ENCODE measurements at regions not wholly inside any gene's neighbourhood (a gene's known extent, or its start where the extent isn't known, plus 50 kb on each side); places are given as distances from the start of the nearest gene placed in this dataset.

DNA sequence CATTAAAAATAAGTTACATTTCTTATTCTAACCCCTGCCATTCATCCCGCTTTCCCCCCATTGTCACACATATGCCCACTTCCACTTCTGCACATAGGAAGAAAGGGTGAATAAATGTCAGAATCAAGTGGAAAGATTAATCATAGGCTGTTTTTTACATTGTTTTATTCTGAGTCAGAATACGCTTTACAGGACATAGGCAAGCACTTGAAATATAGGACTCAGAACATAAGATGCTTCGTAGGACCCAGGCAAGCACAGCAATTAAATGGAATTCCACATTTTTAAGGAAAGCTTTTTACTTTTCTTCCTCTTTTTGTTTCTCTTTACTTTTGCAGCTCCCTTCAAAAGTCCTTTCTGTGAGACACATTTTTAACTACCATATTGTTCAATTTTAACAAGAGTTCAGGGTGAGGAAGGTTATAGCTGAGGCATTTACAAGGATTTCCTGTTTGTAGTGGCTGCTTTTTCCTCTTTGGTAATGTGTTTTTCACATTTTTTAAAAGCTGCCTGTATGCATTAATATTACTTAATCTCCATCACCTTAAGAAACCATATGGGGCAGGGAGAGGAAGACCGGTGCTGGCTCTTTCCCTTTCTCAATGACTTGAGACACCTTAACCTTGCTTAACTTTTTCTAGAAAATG is 130.0 kb downstream of the TES start:
- Histone ChIP-seq H3K79me2 (no peaks in the 10 kb centered on the region), H3K4me1 (no peaks in the 10 kb centered on the region), H2AFZ (no peak overlapping the region), H3K36me3 (ENCODE audit: control insufficient read depth, insufficient read depth, low read length) (no peaks in the 10 kb centered on the region), H3K9me3 (ENCODE audit: control insufficient read depth, low read length) (no peaks in the 10 kb centered on the region), H3K27me3 (ENCODE audit: control insufficient read depth, insufficient read depth, low read length) (no peaks in the 10 kb centered on the region), H3K9ac (no peak overlapping the region), H3K27ac (no peak overlapping the region), H3K4me2 (ENCODE audit: low read length) (no peak overlapping the region), H3K4me3 (ENCODE audit: low read depth, low read length) (no peak overlapping the region)
- TF ChIP-seq, protein P1, sequence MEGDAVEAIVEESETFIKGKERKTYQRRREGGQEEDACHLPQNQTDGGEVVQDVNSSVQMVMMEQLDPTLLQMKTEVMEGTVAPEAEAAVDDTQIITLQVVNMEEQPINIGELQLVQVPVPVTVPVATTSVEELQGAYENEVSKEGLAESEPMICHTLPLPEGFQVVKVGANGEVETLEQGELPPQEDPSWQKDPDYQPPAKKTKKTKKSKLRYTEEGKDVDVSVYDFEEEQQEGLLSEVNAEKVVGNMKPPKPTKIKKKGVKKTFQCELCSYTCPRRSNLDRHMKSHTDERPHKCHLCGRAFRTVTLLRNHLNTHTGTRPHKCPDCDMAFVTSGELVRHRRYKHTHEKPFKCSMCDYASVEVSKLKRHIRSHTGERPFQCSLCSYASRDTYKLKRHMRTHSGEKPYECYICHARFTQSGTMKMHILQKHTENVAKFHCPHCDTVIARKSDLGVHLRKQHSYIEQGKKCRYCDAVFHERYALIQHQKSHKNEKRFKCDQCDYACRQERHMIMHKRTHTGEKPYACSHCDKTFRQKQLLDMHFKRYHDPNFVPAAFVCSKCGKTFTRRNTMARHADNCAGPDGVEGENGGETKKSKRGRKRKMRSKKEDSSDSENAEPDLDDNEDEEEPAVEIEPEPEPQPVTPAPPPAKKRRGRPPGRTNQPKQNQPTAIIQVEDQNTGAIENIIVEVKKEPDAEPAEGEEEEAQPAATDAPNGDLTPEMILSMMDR (IDR thresholded peaks at IDR 0.05): no peak

DNA sequence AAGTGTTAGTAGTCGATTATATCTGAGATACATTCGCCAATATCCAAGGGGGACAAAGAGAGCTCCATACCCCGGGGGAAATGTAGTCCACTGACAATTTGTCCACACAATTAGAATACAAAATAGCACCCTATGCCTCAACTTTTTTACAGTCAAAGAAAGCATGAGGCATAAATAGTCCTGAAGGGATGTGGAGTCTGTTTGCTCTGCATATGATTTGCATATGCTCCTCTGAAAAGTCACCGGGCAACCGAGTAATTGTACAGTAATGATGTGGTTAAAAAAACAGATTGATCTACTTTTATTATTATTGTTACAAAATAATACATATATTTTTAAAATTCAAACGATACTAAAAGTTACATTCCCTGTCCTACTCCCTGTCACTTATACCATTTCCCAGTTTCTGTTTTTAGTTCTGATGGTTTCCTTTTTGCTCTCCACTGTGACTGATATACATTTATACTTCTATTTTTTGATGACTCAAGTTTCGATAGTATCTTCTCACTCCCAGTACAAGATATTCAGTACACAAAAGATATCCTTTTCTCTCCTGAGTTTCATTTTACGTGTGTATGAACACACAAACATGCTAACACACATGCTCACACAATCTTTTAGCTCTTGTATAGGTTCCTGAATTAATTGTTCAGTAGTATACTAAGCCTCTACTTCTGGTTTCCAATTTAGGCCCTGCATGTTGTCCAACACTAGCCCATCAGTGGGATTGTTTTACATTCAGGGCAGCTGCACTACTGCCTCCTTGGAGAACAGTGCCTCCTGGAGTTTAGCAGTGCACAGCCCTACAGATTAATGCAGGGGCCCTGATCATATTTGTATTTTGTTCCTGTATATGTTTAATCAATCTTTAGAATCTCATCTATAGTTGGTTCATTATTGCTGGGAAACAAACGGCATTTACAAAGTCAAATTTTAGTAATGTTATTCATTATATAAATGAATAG is 130.9 kb downstream of the TES start:
- no peaks in the 10 kb centered on the region for H3K4me1 ChIP-seq
- H3K9ac ChIP-seq: no peak overlapping the region
- H3K36me3 ChIP-seq (ENCODE audit: control insufficient read depth, insufficient read depth, low read length): no peaks in the 10 kb centered on the region
- H3K4me2 ChIP-seq (ENCODE audit: low read length): no peak overlapping the region
- H3K9me3 ChIP-seq (ENCODE audit: control insufficient read depth, low read length): no peaks in the 10 kb centered on the region
- no peak overlapping the region for H2AFZ ChIP-seq
- H3K4me3 ChIP-seq (ENCODE audit: low read depth, low read length): no peak overlapping the region
- no peaks in the 10 kb centered on the region for H3K79me2 ChIP-seq
- TF ChIP-seq, protein P1 (IDR thresholded peaks at IDR 0.05): no peak
- H3K27me3 ChIP-seq (ENCODE audit: control insufficient read depth, insufficient read depth, low read length): no peaks in the 10 kb centered on the region
- H3K27ac ChIP-seq: no peak overlapping the region

DNA sequence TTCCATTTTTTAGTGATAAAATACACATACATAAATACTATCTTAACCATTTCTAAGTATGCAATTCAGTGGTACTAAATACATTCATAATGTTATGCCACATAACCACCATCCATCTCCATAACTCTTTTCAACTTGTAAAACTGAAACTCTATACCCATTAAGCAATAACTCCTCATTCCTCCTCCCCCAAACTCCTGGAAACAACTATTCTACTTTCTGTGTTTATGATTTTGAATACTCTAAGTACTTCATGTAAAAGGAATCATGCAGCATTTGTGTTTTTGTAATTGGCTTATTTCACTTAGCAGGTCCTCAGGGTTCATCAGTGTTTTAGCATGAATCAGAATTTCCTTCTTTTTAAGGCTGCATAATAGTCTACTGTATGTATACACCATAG is 131.8 kb downstream of the TES start:
- TF ChIP-seq, protein P1 (IDR thresholded peaks at IDR 0.05): no peak
- no peak overlapping the region for H3K4me3 ChIP-seq (ENCODE audit: low read depth, low read length)
- H3K9ac ChIP-seq: no peak overlapping the region
- H3K9me3 ChIP-seq (ENCODE audit: control insufficient read depth, low read length): no peaks in the 10 kb centered on the region
- no peaks in the 10 kb centered on the region for H3K27me3 ChIP-seq (ENCODE audit: control insufficient read depth, insufficient read depth, low read length)
- H2AFZ ChIP-seq: no peak overlapping the region
- no peaks in the 10 kb centered on the region for H3K36me3 ChIP-seq (ENCODE audit: control insufficient read depth, insufficient read depth, low read length)
- H3K27ac ChIP-seq: no peak overlapping the region
- H3K79me2 ChIP-seq: no peaks in the 10 kb centered on the region
- H3K4me2 ChIP-seq (ENCODE audit: low read length): no peak overlapping the region
- no peaks in the 10 kb centered on the region for H3K4me1 ChIP-seq

DNA sequence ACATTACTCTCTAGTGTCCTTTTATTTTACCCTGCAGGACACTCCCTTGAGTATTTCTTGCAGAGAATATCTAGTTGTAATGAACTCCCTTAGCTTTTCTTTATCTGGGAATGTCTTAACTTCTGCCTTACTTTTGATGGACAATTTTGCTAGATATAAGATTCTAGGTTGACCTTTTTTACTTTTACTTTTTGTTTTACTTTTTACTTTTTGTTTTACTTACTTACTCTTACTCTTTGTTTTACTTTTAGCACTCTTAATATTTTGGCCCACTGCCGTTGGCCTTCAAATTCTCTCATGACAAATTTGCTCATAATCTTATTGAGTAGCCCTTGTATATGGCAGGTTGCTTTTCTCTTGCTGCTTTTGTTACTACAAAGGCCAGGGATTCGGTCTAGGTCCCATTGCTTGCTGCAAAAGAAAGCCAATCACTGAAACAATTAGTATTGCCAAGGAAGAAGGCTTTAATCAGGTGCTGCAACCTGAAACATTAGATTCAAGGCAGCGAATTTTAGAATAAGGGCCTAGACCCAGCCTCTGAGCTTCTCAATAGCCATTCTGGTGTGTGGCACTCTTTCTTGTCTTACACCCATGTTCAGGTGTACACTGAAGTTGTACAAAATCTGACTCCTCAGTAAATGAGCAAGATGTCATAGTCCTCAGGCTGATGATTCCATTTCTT is 137.0 kb downstream of the TES start:
- Histone ChIP-seq H3K9ac (no peak overlapping the region), H3K4me1 (no peaks in the 10 kb centered on the region), H3K36me3 (ENCODE audit: control insufficient read depth, insufficient read depth, low read length) (no peaks in the 10 kb centered on the region), H3K4me3 (ENCODE audit: low read depth, low read length) (no peak overlapping the region), H3K27me3 (ENCODE audit: control insufficient read depth, insufficient read depth, low read length) (no peaks in the 10 kb centered on the region), H3K27ac (no peak overlapping the region), H3K4me2 (ENCODE audit: low read length) (no peak overlapping the region), H2AFZ (no peak overlapping the region), H3K79me2 (no peaks in the 10 kb centered on the region), H3K9me3 (ENCODE audit: control insufficient read depth, low read length) (no peaks in the 10 kb centered on the region)
- TF ChIP-seq, protein P1 (IDR thresholded peaks at IDR 0.05): no peak
